CMK (cell line): ENCODE measurements at regions not wholly inside any gene's neighbourhood (a gene's known extent, or its start where the extent isn't known, plus 50 kb on each side); places are given as distances from the start of the nearest gene placed in this dataset.

Source experiments
- DNase-seq: peaks from one replicate; pipeline ENCODE4 v3.0.0-alpha.2; 2010; ENCODE audit warnings: low read depth

DNA sequence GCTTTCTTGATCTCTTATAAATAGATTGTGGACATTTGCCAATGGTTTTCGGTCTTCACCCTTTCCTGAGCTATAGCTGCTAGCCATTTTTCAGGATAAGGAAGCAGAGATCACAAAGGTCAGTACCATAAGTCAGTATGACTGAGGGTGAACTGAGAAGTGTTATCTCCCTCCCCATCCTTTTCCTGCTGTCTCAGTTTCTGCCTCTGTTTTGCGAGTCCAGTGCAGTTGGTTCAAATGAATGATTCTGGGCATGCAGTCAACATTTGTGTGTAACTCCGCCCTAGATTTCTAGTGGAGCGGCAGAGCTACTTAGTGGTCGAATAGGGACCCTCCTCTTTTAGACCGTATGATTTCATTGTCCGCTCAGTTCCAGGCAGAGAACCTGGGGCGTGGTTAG, 460.8 kb upstream of the ARGLU1 start:
- DNase-seq: peak; percentile 9

DNA sequence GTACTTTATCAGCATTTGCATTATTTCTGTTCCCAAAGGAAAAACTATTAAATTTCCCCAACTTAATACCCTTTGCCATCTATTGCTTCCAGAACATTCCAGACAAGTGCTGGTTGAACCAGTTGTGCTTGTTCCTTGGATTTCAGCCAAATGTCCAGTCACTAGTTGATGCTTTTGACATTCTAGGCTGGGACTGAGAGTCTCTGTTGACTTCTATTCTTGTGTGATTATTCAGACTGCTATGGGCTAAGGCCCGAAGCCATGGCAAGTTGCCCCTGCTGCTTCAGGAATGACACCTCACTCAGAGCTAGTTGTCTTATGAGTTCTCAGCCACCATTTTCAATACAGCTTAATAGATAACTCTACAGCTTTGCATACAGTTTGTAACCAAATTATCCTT, 458.1 kb upstream of the ARGLU1 start:
- DNase-seq: no peak

DNA sequence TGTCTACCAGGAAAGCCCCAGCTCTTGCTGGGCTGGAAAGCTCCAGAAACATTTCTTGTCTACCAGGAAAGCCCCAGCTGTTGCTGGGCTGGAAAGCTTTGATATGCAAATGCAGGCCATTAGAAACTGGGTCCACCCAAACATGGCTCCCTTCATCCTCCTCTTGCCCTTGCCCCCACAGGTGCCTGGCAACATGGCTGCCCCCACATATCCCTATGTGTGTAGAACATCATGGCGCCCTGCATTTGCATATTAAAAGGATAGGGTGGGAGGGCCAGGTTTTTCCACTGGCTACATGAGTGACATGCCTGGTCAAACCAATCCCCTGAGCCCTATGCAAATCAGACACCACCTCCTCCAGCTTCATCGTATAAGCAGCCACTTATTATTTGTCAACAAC, 455.4 kb upstream of the ARGLU1 start:
- DNase-seq: no peak

DNA sequence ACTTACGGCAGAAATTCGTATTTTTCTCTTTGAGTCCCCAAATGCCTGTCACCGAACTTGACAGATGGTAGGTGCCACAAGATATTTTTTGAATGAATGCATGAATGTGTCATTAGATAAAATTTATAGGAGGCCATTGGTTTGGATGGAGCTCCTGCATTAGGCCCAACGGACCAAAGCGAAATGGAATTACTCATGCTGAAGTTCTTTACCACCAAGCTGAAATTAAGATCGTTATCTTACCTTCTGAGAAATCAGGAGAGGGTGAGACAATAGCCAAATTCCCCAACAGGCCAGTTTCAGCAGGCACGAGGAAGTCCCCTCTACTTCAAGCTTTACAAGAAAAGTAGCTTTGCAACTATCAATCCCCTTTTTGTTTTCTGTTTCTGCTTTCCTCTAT, 452.5 kb upstream of the ARGLU1 start:
- no peak for DNase-seq

DNA sequence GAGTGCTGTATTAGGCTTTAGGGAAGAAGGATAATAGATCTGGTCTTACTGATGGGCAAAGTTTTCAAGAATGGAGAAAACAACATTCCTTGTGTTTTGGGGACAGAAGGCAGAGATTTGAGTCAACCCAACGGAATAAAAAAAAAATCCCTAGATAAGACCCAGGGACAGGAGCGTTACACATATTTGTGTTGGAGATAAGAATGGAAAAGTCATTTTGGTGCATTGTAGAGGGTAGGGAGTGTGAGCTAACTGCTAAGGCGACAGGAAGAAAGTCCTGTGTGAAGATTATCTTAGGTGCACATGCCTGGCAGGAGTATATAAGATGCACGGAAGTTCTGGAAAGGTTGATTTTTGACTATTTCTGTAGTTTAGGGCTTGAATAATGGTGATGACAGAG, 450.3 kb upstream of the ARGLU1 start:
- DNase-seq: no peak

DNA sequence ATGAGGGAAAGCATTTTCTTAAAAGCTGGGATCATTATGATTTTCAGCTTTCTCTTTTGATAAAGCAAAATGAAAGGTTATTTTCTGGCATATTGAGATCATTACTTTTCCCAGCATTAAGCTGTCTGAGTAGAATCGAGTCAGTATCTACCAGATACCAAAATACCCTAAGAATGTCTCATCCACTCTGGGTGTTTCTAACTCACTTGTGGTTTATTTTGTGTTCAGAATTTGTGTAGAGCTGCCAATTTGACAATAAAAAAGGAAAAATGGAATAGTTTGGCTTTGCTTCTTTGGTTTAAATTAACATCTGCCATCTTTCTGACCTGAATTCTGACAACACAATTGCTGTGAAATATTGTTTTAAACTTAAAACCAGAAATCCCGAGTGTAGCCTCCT, 438.7 kb upstream of the ARGLU1 start:
- no peak for DNase-seq

DNA sequence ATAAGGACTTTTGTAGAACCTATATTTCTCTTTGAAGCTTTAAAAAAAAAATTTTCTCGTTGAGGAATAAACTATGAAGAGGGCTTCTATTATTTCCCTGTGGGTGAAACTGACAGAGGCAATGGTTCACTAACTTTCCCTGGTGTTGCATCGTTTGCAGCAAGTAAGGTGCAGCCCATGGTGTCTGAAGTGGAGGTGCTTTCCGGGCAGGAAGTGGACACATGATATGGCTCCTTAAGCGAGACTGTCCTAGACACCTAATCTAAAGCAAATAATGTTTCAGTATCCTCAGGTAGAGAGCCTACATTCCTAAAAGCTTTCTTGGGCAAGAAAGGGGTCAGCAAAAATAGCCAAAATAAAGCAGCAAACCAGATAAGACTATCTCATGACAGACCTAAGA, 437.6 kb upstream of the ARGLU1 start:
- no peak for DNase-seq

DNA sequence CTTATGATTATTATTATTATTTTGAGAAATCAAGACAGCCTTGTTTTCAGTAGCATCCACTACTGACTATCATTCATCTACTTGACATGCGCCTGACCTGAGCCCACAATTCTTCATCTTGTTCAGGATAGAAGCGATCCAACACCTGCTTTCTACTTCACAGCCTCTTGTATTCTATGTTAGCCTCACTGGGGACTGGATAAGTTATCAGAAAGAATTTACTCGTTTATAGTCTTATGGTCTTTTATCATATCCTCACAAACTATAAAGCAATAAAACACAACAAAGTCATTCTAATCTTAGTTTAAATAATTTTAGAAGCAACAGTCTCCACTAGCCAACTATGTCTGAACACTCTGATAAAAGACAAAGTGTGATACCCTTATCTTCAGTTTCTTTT, 436.0 kb upstream of the ARGLU1 start:
- no peak for DNase-seq

DNA sequence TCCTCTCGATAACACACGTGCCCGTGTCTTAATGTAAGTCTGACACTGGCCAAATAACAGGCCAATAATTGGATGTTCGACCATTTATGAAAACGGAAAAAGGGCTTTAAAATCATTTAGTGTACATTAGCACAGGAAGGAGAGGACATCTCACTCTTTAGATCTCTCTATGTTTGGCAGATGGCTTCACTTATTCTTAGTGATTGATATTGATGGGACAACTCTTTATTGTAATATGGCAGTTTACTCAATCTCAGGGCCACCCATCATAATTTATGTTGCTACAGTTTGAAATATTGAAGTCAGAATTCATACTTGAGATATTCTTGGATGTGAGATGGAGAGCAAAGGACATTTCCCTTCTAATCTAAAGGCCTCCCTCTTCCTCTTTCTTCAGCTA, 430.7 kb upstream of the ARGLU1 start:
- DNase-seq: no peak

DNA sequence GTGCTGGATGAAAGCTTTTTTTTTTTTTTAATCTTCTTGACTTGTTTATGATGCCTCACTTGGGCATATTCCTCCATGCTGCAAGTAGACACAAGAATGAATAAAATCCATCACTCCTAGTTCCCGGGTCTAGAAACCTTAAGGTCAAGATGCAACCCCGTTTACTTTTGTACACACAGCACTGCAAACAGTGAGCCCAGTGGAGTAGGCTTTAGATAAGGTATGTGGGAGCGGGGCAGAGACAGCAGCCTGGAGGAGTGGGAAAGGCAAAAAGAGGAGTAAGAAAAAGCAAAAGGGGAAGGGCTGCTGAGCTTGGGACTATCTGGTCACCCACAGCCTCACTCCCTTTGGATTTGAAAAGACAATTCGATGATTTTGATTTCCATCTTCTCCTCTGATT, 429.8 kb upstream of the ARGLU1 start:
- DNase-seq: no peak

DNA sequence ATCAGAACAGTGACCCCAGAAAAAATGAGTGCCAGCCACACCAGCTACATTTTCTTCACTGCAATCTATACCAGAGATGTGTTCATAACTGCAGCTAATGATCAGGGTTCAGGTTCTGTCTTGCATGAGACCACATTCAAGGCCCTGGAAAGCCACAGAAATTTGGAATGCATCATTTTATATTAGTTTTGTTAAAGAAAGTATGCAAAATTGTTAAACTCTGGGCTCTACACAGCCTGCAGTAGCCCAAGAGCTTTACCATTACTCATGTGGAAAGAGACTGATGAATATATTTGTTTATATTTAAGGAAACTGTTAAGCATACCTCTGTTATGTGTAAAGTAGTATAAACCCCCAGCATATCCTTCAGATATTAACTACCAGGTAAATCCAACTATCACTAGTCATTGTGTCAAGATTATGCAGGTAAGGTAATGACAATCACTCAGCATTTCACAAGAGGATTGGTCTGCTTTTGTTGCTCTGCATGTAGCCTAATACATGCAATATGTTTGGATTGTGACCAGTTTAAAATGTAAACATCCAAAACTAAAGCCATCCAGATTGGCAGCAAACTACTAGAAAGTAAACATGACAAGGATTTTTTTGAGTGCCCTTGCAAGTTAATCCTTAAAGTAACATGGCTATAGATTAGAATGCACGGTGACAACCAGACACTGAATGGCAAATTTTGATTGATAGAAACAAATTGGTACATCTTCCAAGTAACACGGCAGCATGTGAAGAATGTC, 429.1 kb upstream of the ARGLU1 start:
- DNase-seq: no peak

DNA sequence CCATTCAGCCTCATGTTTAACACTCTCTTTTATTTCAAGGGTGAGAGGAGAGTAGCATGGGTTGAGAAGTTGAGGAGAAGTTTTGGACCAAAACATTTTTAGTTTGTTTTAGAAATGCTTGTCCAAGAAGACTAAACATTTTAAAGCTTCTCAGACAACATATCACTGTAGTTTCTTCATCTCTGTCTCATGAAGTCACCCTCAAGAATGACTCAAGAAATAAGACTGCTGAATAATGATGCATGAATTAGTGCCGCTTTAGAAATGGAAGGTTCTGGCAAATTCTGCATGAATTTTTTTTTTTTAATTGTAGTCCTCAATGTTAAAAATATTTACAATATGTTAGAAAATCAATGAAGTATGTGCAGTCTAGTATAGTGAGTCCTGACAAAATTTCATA, 422.7 kb upstream of the ARGLU1 start:
- no peak for DNase-seq

DNA sequence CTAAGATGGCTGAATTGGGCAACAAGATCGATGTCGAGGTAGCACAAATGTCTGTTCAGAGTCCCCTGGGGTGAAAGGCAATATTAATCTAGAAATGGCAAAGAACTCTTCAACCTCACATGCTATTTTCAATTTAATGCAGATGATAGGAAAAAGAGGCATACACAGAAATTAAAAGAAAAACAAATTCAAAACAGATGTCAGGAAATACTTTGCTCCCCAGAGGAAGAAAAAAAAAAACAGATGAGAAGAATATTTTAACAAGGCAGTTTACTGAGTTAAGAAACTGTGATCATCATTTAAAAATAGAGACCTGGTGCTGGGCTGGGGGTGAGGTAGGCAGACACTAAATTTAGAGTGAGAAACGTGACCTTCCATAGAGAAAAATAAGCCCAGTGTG, 421.9 kb upstream of the ARGLU1 start:
- no peak for DNase-seq

DNA sequence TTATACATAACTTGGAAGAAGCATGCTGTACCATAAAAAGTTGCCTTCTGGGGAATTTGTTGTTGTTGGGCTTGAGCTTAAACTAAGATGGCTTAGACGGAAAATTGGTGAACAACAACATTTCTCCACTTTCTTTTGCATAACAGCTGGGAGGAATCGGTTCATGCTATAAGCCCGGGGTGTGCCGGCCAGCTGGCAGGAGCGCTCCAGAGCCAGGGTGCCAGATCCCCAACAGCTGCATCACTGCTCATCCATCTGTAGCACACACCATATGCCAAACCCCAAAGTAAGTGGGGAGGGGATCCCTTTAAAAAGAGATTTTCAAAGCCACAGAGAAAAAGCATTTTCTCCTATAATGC, 419.5 kb upstream of the ARGLU1 start:
- DNase-seq: no peak

DNA sequence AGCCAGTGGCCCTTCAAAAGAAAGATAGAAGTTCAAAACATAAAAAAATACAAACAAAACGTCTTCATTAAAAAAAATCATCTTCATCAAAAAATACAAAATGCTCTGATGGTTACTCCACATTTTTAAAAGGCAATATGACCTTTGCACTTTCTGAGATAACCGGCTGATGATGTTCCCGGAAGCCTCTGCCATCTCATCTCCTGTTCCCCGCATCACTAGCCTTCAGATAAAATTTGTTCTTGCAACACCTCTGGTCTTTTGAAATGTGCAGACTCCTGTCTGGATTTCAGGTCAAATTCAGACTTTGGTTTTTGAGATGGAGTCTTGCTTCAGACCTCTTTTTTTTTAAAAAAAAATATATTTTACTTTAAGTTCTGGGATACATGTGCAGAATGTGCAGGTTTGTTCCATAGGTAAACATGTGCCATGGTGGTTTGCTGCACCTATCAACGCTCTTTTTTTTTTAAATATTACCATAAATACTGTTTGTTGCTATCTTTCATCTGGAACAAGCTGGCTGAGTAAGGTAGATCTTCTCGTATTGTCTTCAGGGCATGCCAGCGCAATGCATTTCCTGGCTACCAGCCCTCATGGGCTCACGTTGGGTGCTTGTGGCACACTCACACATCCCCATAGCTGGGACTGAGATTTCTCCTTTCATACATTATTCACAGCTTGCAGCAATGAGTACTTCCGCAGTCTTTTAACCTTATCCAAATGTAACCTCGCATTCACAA, 418.9 kb upstream of the ARGLU1 start:
- no peak for DNase-seq

DNA sequence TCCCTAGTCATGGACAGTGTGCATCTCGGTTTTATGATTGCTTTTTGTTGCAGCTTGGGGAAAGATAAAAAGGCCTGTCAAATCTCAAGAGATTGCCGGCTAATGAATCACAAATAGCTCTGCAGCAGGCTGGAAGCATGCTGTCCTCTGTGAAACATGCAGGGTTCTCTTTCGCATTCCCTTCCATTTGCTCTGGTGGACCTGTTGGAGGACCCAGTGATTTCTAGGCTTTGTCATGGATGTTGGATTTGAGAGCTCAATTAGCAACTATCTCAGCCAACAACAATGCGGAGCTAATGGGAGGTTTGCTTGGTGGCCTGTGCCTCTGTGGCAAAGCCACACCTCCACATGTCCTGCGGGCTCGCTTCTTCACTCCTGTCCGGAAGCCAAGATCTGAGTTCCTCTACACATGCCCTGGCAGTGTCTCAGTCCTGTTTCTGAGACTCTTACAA, 418.1 kb upstream of the ARGLU1 start:
- DNase-seq: no peak

DNA sequence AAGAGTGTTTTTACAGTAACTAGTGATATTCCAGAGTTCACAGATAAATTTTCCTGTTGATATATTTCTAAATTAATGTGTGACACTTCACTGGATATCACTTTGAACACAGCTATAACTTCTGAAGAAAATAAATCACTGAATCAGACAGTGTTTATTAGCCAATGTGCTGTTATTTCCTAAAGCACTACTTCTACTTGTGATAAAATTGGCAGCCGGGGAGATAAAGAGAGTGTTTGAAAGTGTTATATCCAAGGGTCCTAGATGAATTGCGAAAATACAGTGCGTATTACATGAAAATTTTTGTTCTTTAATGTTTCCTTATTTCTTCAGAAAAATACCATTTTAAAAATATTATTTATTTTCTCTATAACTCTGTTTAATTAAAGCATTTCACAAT, 417.5 kb upstream of the ARGLU1 start:
- DNase-seq: no peak

DNA sequence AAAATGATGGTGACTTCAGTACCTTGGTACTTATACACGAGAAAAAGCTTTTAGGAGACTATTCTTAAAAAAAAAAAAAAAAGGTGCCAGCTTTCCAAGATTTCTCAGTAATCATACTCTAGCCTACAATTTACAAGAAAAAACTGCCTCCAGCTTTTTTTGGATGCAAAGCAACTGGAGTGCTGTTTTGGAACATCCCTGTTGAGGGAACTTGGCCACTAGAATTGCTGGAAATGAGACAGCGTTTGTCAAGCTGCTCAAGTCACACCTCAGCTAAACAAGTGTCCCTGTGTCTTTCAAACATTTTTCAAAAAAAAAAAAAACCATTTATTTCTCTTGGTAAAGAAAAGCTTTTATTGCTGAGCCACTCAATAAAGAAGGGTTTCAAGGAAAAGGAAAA, 413.1 kb upstream of the ARGLU1 start:
- no peak for DNase-seq

DNA sequence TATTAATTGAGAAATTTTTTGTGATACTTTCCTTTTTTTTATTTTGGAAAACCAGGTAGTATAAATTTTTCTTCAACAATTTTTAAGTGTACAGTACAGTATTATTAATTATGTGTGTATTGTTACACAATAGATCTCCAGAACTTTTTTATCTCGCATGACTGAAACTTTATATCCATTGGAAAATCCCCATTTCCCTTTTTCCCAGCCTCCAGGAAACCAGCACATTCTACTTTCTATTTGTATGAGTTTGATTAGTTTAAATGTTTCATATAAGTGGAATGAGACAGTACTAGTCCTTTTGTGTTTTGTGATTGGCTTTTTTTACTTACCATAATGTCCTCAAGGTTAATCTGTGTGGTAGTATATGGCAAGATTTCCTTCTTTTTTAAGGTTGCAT, 399.5 kb upstream of the ARGLU1 start:
- no peak for DNase-seq

DNA sequence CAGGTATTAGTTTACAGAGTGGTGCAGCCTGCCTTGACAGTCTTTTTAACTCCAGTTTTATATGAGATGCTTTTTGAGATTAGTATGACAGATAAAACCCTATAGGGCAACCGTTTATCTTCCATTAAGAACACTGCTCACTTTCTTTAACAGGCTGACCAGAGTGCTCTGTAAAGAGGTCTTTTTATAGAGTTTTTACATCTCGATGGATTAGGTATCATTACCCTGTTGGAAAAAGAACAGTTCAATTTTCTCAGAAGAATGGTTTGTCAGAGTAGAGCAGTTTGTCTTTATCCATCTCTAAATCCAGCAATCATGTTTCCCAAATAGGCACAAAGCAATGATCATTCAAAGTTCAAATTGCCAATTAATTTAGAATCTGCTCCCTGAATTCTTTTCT, 395.2 kb upstream of the ARGLU1 start:
- no peak for DNase-seq

DNA sequence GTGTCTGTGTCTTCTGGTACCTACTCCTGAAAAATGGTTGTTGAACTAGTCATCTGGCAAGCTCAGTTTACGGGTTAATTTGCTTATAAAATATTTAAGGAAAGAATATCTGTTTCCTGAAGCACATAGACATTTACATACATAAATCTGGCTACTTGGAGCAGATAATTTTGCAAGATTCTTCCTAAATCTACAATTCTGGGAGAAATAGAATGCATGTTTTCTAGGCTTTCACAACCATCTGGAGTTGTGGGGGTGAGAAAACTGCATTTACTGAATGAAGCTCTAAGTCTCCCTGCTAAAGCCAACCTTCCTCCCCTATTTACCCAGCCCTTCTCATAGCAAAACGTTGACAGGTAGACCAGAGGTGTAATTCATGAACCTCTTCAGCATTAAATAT, 393.7 kb upstream of the ARGLU1 start:
- DNase-seq: no peak

DNA sequence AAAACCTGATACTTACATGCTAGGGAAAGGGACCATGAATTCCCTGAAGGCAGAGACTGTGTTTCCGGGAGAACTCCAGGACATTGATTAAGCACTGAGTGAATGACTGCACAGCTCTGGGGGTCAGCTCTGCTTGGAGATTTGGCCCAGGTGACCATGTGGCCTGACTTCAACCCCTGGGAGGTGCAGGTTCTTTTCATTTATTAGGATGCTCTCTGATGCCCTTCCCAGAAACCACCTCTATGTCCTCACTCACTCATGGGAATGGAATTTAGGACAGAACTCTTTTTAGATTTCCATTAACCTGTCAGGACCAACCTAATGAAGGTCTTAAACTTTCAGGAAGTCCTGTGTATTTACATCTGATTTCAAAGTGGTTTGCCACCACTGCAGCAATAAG, 393.3 kb upstream of the ARGLU1 start:
- no peak for DNase-seq

DNA sequence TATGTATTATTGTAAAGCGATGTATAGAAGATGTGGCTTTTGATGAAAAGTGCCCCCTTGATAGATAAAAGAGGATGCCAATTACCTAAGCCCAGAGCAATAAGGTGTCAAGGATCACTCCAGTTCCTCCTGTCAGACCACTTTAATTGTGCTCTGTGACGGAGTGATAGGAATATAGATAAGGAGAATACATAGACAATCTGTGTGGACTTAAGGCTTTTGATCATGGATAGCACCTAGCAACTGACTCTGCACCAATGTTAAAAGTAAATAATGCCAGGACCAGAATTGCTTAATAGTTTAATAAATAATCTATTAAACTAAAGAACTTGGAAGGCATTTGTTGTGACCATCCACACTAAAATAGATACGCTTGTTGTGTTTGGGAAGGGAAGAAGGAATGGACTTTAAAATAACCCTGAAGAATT, 390.7 kb upstream of the ARGLU1 start:
- no peak for DNase-seq

DNA sequence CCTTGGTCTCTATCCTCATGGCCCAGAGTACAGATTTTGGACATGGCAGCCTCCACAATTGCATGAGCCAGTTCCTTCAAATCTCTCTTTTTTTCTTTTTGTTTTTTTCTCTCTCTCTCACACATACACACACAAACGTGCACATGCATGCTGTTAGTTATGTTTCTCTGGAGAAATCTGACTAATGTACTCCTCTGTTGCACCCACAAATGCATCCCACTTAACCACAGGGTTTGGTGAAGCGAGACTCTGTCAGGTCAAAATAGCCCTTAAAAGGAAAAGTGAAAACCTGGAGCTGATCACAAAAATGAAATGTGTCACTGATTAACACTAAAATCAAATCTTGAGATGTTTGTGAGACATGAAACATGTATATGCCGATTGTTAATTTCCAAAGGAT, 374.6 kb upstream of the ARGLU1 start:
- no peak for DNase-seq
